NOMO-1 (cell line): ENCODE measurements at regions not wholly inside any gene's neighbourhood (a gene's known extent, or its start where the extent isn't known, plus 50 kb on each side); places are given as distances from the start of the nearest gene placed in this dataset.
"Not testable (repeated sequence)": the region's sequence is repeated elsewhere in the genome, so short reads cannot be mapped to it uniquely, and the experiment has no call there.

Experiments
- DNase-seq, 2 experiments: peaks; one replicate each; lab custom pipeline; 2025; ENCODE audit not compliant: unreplicated experiment in 2 of 2; lab: John Stamatoyannopoulos, UW

GRCh38 chr6:121544691-121545090 is 109.2 kb downstream of the GJA1 start:
- no peak for DNase-seq

GRCh38 chr6:121548131-121548530 is 112.7 kb downstream of the GJA1 start:
- no peak for DNase-seq

GRCh38 chr6:121549736-121550135 is 114.3 kb downstream of the GJA1 start:
- no peak for DNase-seq

GRCh38 chr6:121550491-121551010 is 115.1 kb downstream of the GJA1 start:
- DNase-seq, result no peak

GRCh38 chr6:121555201-121555600 is 119.8 kb downstream of the GJA1 start:
- no peak for DNase-seq

- not testable (repeated sequence) for DNase-seq
These were observed 120.7 kb downstream of the GJA1 start for GRCh38 chr6:121556149-121556548.

GRCh38 chr6:121557146-121557940 is 121.9 kb downstream of the GJA1 start:
- DNase-seq, result no peak

- no peak for DNase-seq
These were observed 124.3 kb downstream of the GJA1 start for GRCh38 chr6:121559611-121560269.

- no peak for DNase-seq
These were observed 125.0 kb downstream of the GJA1 start for GRCh38 chr6:121560476-121560875.

- DNase-seq, result no peak
These were observed 127.8 kb downstream of the GJA1 start for GRCh38 chr6:121563286-121563685.

- DNase-seq, result not testable (repeated sequence)
These were observed 129.1 kb downstream of the GJA1 start for GRCh38 chr6:121564529-121564928.

- no peak for DNase-seq
These were observed 136.0 kb downstream of the GJA1 start for GRCh38 chr6:121571455-121571854.

GRCh38 chr6:121573481-121573880 is 138.0 kb downstream of the GJA1 start:
- DNase-seq, result no peak

GRCh38 chr6:121578216-121578615 is 142.8 kb downstream of the GJA1 start:
- DNase-seq, result no peak

GRCh38 chr6:121579478-121579877 is 144.0 kb downstream of the GJA1 start:
- no peak for DNase-seq

GRCh38 chr6:121581327-121581726 is 145.9 kb downstream of the GJA1 start:
- no peak for DNase-seq

GRCh38 chr6:121582262-121582661 is 146.8 kb downstream of the GJA1 start:
- DNase-seq, result no peak

- no peak for DNase-seq
These were observed 149.3 kb downstream of the GJA1 start for GRCh38 chr6:121584586-121585369.

GRCh38 chr6:121590438-121590837 is 155.0 kb downstream of the GJA1 start:
- no peak for DNase-seq

- no peak for DNase-seq
These were observed 155.5 kb downstream of the GJA1 start for GRCh38 chr6:121590916-121591315.

- DNase-seq, result no peak
These were observed 157.0 kb downstream of the GJA1 start for GRCh38 chr6:121592261-121592935.
